HepG2 (cell line): ENCODE measurements at regions not wholly inside any gene's neighbourhood (a gene's known extent, or its start where the extent isn't known, plus 50 kb on each side); places are given as distances from the start of the nearest gene placed in this dataset.
A peak's percentile ranks its signal among the peaks of the same experiment; 100 is the strongest.

Experiments used
- ATAC-seq: fragments of 200-7000 bp; cut with Tn5 transposase; 3 replicates; pipeline ENCODE4 v1.9.1; 2020; ENCODE audit warnings: mild to moderate bottlenecking, moderate library complexity
- BruUV-seq: library from RNA; stranded (reverse); fragments of 400-500 nt; replicated peaks from 2 replicates; lab custom pipeline; 2021; lab: Mats Ljungman, UMichigan
- CTCF ChIA-PET: fragments of 300-600 bp; formaldehyde crosslinking; extraction: SDS; loops from one replicate; lab custom pipeline; 2021; ENCODE audit warnings: low total read pairs, inconsistent platforms, low intra/inter-chr PET ratio; lab: Yijun Ruan, JAX
- POLR2A ChIA-PET: fragments of 350-600 bp; sonication (Branson Sonifier 250); formaldehyde crosslinking; loops from one replicate; lab custom pipeline; 2020; ENCODE audit warnings: antibody characterized with exemption, inconsistent platforms; lab: Yijun Ruan, JAX
- DNase-seq: peaks from one replicate; pipeline ENCODE4 v3.0.0-alpha.2; 2015; ENCODE audit warnings: low spot score
- FAIRE-seq: peaks from 3 replicates; lab custom pipeline; 2011; peaks lifted over from hg19 to GRCh38; lab: Jason Lieb, UNC
- H2AFZ ChIP-seq: one replicate; pipeline ENCODE4 v1.6.1; 2011; ENCODE audit warnings: low read length, inconsistent platforms
- H3K27ac ChIP-seq: fragments of 300-600 bp; 3 replicates; pipeline ENCODE4 v1.8.0; 2011; ENCODE audit warnings: mixed run types, mild to moderate bottlenecking, mixed read lengths, low read length, inconsistent platforms; ENCODE audit not compliant: insufficient read depth; ENCODE audit errors: extremely low read length
- H3K27me3 ChIP-seq, 2 experiments: fragments of 200-600 bp in 1 of 2; 2 replicates in 1 of 2; 3 replicates in 1 of 2; pipeline versions ENCODE4 v1.6.0 to v1.8.0; 2011; ENCODE audit warnings: low read length in 2 of 2, mild to moderate bottlenecking in 2 of 2, moderate library complexity in 2 of 2, inconsistent platforms in 1 of 2; ENCODE audit not compliant: insufficient read depth in 2 of 2, control insufficient read depth in 1 of 2
- H3K36me3 ChIP-seq, 2 experiments: fragments of 200-600 bp in 1 of 2; replicated peaks in 1 of 2; 2 replicates in 1 of 2; 3 replicates in 1 of 2; pipeline versions ENCODE4 v1.5.1 to v1.8.0; 2011; ENCODE audit warnings: low read length in 2 of 2, inconsistent platforms in 1 of 2; ENCODE audit not compliant: insufficient read depth in 2 of 2, control insufficient read depth in 1 of 2
- H3K4me1 ChIP-seq: 2 replicates; pipeline ENCODE4 v1.5.1; 2012; ENCODE audit warnings: low read length, inconsistent platforms; ENCODE audit not compliant: insufficient read depth
- H3K4me2 ChIP-seq: 2 replicates; pipeline ENCODE4 v1.6.0; 2011; ENCODE audit warnings: low read depth, low read length, inconsistent platforms
- H3K4me3 ChIP-seq, 3 experiments: fragments of 200-600 bp in 1 of 3; sonication (generic), shearing (Covaris generic) in 1 of 3; replicated peaks in 1 of 3; 2 replicates each; pipeline ENCODE4 v1.5.1; 2011 to 2016; ENCODE audit warnings: low read length in 3 of 3, inconsistent platforms in 2 of 3, low read depth in 2 of 3, mild to moderate bottlenecking in 2 of 3, control low read depth in 1 of 3, mixed read lengths in 1 of 3; ENCODE audit not compliant: insufficient read depth in 1 of 3
- H3K79me2 ChIP-seq: one replicate; pipeline ENCODE4 v1.6.1; 2011; ENCODE audit warnings: low read length, inconsistent platforms; ENCODE audit not compliant: insufficient read depth
- H3K9ac ChIP-seq: 2 replicates; pipeline ENCODE4 v1.6.0; 2011; ENCODE audit warnings: mild to moderate bottlenecking, low read depth, low read length, inconsistent platforms; ENCODE audit not compliant: insufficient read depth
- H3K9me3 ChIP-seq: 2 replicates; pipeline ENCODE4 v1.5.1; 2012; ENCODE audit warnings: mild to moderate bottlenecking, low read length
- H4K20me1 ChIP-seq: 2 replicates; pipeline ENCODE4 v1.6.0; 2011; ENCODE audit warnings: inconsistent platforms, mild to moderate bottlenecking, low read length, moderate library complexity; ENCODE audit not compliant: insufficient read depth
- CHD2 ChIP-seq: IDR thresholded peaks from 2 replicates; pipeline ENCODE4 v1.6.1; 2011; ENCODE audit warnings: low read depth, low read length, improper control_type of control experiment
- GTF2F1 ChIP-seq: fragments of 150-350 bp; IDR thresholded peaks from 2 replicates; pipeline ENCODE4 v1.6.1; 2014; ENCODE audit warnings: low read length
- NR2F6 ChIP-seq, 2 experiments: IDR thresholded peaks; 2 replicates each; pipeline ENCODE4 v1.6.1; 2016; ENCODE audit warnings: antibody characterized with exemption in 1 of 2, mild to moderate bottlenecking in 1 of 2
- RXRB ChIP-seq: IDR thresholded peaks from 2 replicates; pipeline ENCODE4 v1.6.1; 2016; ENCODE audit warnings: borderline replicate concordance, missing genetic modification reagents, missing compliant biosample characterization
- TEAD2 ChIP-seq: sonication (generic); formaldehyde crosslinking; IDR thresholded peaks from 2 replicates; pipeline ENCODE4 v1.9.0; 2021; ENCODE audit warnings: missing genetic modification reagents
- ZNF766 ChIP-seq: sonication (generic); formaldehyde crosslinking; IDR thresholded peaks from 2 replicates; pipeline ENCODE4 v1.5.0; 2020; ENCODE audit warnings: missing genetic modification reagents, borderline replicate concordance
- WGBS: methylation state at CpG from one replicate; pipeline ENCODE4 v1.1.6; 2017; ENCODE audit warnings: low lambda C conversion rate; 5-methylcytosine and 5-hydroxymethylcytosine counted together
- in situ Hi-C: cut with HindIII; loops from 2 replicates; pipeline ENCODE4 v1.10.0; 2017; ENCODE audit warnings: low pct_unique_long_range_greater_than_20kb; ENCODE audit not compliant: extremely low pct_ligation_motif_present
- intact Hi-C: fragments of 100-400 bp; cut with micrococcal nuclease; formaldehyde crosslinking; loops from one replicate; pipeline ENCODE4 v1.10.0; 2022; ENCODE audit not compliant: unreplicated experiment
- TF ChIP-seq, protein P1 (sequence below), 2 experiments: sonication (generic) in 1 of 2; formaldehyde crosslinking in 1 of 2; IDR thresholded peaks; 2 replicates each; pipeline versions ENCODE4 v1.4.0 to v1.6.1; 2016 to 2020; ENCODE audit warnings: borderline replicate concordance in 1 of 2, low read depth in 1 of 2, mild to moderate bottlenecking in 1 of 2, missing genetic modification reagents in 1 of 2

DNA sequence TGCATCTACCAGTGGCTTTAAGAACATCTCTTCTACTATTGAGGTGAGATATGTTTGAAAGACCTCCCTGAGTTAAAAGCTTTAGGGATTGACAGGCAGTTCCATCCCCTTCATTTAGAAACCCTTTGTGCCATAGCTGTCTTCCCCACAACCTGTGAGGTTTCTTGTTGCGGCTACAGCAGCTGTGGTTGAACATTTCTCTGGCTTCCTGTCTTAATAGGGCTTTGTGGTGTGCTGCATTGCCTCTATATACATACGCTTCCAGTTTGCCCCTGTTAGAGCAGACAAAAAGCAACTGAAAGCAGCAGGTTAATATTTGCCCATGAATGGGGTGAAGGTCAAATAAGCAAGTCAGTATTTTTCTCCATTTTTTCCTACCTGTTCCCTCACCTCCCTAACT is 210.2 kb downstream of the TMEM200A start:
- H3K36me3 ChIP-seq = no peaks in the 10 kb centered on the region
- DNase-seq (peak; percentile 15), ATAC-seq (peak; percentile 95), FAIRE-seq (no peak)
- H3K27ac ChIP-seq = no peak overlapping the region
- 10% methylated on average over 2 of the region's 2 CpGs for WGBS
- BruUV-seq = no TSS peak
- ChIA-PET CTCF (no interaction called here), POLR2A (no interaction called here)
- no peaks in the 10 kb centered on the region for H3K9me3 ChIP-seq
- H3K27me3 ChIP-seq = no peaks in the 10 kb centered on the region
- in situ Hi-C loops (no loop called here), intact Hi-C loops (no loop called here)
- TF ChIP-seq GTF2F1 = no peak
- no peak for TF ChIP-seq NR2F6 (IDR thresholded peaks at IDR 0.05)
- 0 out of 2 replicates have a peak, but pooled peaks have one; percentile 8 for TF ChIP-seq NR2F6 (CRISPR knock-in tag; IDR thresholded peaks at IDR 0.05)
- TF ChIP-seq ZNF766 (CRISPR knock-in tag) = peak; percentile 31; the same call in 1 of the 2 replicates
- TF ChIP-seq CHD2 = no peak
- TF ChIP-seq RXRB (CRISPR knock-in tag) = 0 out of 2 replicates have a peak, but pooled peaks have one; percentile 15
- no peak for TF ChIP-seq TEAD2 (CRISPR knock-in tag)
- TF ChIP-seq, protein P1, sequence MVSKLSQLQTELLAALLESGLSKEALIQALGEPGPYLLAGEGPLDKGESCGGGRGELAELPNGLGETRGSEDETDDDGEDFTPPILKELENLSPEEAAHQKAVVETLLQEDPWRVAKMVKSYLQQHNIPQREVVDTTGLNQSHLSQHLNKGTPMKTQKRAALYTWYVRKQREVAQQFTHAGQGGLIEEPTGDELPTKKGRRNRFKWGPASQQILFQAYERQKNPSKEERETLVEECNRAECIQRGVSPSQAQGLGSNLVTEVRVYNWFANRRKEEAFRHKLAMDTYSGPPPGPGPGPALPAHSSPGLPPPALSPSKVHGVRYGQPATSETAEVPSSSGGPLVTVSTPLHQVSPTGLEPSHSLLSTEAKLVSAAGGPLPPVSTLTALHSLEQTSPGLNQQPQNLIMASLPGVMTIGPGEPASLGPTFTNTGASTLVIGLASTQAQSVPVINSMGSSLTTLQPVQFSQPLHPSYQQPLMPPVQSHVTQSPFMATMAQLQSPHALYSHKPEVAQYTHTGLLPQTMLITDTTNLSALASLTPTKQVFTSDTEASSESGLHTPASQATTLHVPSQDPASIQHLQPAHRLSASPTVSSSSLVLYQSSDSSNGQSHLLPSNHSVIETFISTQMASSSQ (IDR thresholded peaks at IDR 0.05; ENCODE audit: low read depth) = peak; percentile 37; the same call in 1 of the 2 replicates
- TF ChIP-seq, protein P1 (CRISPR knock-in tag; IDR thresholded peaks at IDR 0.05; ENCODE audit: borderline replicate concordance) = no peak
- no peak overlapping the region for H3K4me2 ChIP-seq
- H3K79me2 ChIP-seq = no peaks in the 10 kb centered on the region
- H3K9ac ChIP-seq = no peak overlapping the region
- peaks cover 12% of the 10 kb centered on the region for H3K4me1 ChIP-seq
- no peaks in the 10 kb centered on the region for H4K20me1 ChIP-seq
- H3K4me3 ChIP-seq = no peak overlapping the region
- no peak overlapping the region for H2AFZ ChIP-seq
